Upper lobe of right lung (tissue), 1 donor: ENCODE measurements at regions not wholly inside any gene's neighbourhood (a gene's known extent, or its start where the extent isn't known, plus 50 kb on each side); places are given as distances from the start of the nearest gene placed in this dataset.

Experiments used
- ATAC-seq: fragments of 200-7000 bp; cut with Tn5 transposase; one replicate; pipeline ENCODE4 v1.9.1; 2020; ENCODE audit warnings: mild to moderate bottlenecking, moderate library complexity
- DNase-seq: peaks from one replicate; pipeline ENCODE4 v3.0.0-alpha.2; 2020
- H3K27ac ChIP-seq: fragments of 200-600 bp; one replicate; pipeline ENCODE4 v1.8.0; 2022
- H3K27me3 ChIP-seq: fragments of 200-600 bp; one replicate; pipeline ENCODE4 v1.8.0; 2022; ENCODE audit warnings: mild to moderate bottlenecking
- H3K36me3 ChIP-seq: fragments of 200-600 bp; one replicate; pipeline ENCODE4 v1.8.0; 2022
- H3K4me1 ChIP-seq: fragments of 200-600 bp; one replicate; pipeline ENCODE4 v1.8.0; 2022
- H3K4me3 ChIP-seq: fragments of 200-600 bp; one replicate; pipeline ENCODE4 v1.8.0; 2022; ENCODE audit warnings: mild to moderate bottlenecking
- H3K9me3 ChIP-seq: fragments of 200-600 bp; one replicate; pipeline ENCODE4 v1.8.0; 2022
- intact Hi-C: fragments of 100-400 bp; cut with DNase I; formaldehyde crosslinking; loops from one replicate; pipeline ENCODE4 v1.11.0; 2022
- TF ChIP-seq, protein P1 (sequence below): fragments of 200-600 bp; IDR thresholded peaks from one replicate; pipeline ENCODE4 v1.8.0; 2022; ENCODE audit warnings: antibody characterized with exemption
- donor health status: DM: no; HTN: yes; CAD: no; lungs with severe emphysema.

DNA sequence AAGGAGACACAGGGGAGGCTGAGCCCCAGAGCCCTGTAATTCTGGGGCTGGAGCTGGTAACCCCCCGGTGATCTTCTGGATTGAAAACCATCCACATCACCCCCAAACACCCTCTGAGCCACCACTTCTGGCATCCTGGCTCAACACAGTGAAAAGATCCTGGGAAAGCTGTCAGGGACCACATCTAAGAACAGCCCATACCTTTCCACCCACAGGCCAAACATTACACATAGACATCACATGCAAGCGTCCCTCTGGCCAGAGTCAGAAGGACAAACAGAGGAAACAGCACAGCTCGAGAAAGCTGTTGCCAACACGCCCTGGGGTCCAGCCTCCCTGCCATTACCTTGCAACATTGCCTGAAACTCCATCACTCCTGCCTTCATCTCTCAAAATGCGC, 469.5 kb downstream of the SOX6 start:
- peaks cover 5% of the 10 kb centered on the region for H3K4me1 ChIP-seq
- intact Hi-C loops, result no loop called here
- TF ChIP-seq, protein P1, sequence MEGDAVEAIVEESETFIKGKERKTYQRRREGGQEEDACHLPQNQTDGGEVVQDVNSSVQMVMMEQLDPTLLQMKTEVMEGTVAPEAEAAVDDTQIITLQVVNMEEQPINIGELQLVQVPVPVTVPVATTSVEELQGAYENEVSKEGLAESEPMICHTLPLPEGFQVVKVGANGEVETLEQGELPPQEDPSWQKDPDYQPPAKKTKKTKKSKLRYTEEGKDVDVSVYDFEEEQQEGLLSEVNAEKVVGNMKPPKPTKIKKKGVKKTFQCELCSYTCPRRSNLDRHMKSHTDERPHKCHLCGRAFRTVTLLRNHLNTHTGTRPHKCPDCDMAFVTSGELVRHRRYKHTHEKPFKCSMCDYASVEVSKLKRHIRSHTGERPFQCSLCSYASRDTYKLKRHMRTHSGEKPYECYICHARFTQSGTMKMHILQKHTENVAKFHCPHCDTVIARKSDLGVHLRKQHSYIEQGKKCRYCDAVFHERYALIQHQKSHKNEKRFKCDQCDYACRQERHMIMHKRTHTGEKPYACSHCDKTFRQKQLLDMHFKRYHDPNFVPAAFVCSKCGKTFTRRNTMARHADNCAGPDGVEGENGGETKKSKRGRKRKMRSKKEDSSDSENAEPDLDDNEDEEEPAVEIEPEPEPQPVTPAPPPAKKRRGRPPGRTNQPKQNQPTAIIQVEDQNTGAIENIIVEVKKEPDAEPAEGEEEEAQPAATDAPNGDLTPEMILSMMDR, result no peak

DNA sequence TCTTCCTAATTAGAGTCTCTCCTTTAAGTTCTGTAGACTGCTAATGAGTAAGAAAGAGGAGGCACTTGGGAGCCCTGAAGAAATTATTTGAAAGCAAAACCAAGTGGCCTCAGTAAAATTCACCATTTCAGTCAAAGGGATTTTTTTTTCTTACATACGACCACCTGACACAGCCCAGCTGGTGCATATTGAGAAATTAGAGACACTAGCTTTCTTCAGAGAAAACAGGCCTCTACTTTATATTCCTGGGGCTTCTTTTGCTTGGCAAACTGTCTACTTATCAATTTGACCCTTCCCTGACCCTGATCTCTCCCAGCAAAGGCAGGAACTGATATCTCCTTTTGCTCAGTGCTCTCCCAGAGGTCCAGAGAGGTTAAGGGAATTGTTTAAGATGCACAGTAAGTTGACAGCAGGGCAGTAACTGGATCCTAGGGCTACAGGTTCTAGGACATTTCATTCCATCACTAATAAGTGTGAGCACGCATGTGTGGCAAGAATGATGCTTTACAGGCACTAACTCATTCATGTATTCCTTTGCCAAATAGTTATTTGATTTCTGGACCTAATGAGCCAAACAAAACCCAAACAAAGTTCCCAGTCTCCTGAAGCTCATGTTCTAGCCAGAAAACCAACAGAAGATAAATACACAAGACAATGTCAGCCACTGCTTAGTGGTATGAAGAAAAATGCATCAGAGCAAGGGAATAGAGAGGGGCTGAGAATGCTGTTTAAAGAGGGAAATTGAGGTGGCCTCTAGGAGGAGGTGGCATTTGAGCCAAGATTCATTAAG, 467.6 kb downstream of the SOX6 start:
- DNase-seq, result no peak
- TF ChIP-seq, protein P1, result no peak

More for the DNA sequence above, 469.5 kb downstream of the SOX6 start:
- DNase-seq (no peak), ATAC-seq (no peak)
- no peak overlapping the region for H3K4me3 ChIP-seq
- H3K27ac ChIP-seq, result no peak overlapping the region
- H3K27me3 ChIP-seq, result no peaks in the 10 kb centered on the region
- H3K36me3 ChIP-seq, result no peaks in the 10 kb centered on the region
- no peaks in the 10 kb centered on the region for H3K9me3 ChIP-seq

DNA sequence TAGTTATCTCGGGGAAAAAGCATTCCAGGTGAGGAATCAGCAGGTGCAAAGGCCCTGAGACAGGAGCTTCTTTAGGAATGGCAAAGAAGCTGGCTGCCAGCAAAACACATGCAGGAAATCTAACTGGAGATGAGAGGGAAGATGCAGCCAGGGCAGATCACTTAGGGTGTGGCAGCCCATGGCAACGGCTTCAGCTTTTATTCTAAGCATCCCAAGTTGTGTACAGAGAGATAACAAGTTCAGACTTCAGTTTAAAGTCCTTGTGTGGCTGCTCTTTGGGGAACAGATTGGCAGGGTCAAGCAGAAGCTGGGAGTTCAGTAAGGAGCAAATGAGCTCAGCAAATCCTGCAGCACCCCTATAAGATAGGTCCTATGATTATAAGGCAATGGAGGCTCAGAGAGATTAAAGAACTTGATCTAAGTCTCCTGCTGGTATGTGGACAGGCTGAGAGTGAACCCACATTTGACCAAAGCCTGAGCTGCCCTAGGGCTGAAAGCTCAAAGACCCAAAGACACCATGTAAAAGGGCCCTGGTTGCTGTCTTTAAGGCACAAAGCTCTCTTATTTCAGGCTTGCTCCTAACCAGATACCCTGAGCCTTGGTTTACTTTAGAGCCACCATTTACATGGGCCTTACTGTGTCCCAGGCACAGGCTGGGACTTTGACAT, 466.8 kb downstream of the SOX6 start:
- TF ChIP-seq, protein P1, result no peak
- DNase-seq (no peak), ATAC-seq (no peak)
- Histone ChIP-seq H3K4me3 (no peak overlapping the region), H3K4me1 (peaks cover 13% of the 10 kb centered on the region), H3K27me3 (no peaks in the 10 kb centered on the region), H3K36me3 (no peaks in the 10 kb centered on the region), H3K9me3 (no peaks in the 10 kb centered on the region), H3K27ac (no peak overlapping the region)
- intact Hi-C loops, result no loop called here

More for the DNA sequence above, 467.6 kb downstream of the SOX6 start:
- Histone ChIP-seq H3K27ac (no peak overlapping the region), H3K4me1 (peaks cover 13% of the 10 kb centered on the region), H3K9me3 (no peaks in the 10 kb centered on the region), H3K36me3 (no peaks in the 10 kb centered on the region), H3K4me3 (no peak overlapping the region), H3K27me3 (no peaks in the 10 kb centered on the region)
- no peak for ATAC-seq
- intact Hi-C loops, result no loop called here

DNA sequence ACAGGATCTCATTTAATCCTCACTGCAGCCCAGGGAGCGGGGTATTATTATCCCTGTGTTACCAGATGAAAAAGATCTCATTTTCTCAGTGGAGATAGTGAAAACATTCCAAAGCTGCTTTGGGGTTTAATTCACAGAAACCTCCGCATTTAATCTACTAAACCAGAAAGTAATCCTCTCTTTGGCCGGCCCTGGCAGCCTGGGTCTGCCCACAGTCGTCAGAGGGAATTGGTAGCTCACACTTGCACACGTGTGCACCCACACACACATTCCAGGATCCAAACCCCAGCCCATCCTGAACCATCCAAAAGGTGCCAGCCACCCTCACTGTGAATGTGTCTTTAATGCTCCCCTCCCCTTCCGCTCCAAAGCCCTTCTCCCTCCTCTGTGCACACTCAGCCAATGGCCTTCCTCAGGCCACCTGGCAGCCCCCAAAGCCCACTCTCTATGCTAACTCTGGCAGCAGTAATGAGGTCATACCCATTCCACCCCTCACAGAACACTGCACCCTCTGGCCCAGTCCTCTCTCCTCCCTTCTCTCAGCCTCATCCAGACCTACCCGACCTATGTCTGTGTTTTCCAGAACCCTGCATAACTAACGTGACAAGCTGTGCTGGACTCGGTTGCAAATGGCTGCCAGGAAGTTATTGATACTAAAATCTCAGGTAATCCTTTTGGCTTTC, 466.2 kb downstream of the SOX6 start:
- no peak for DNase-seq
- no peak for ATAC-seq
- Histone ChIP-seq H3K4me3 (no peak overlapping the region), H3K36me3 (no peaks in the 10 kb centered on the region), H3K9me3 (no peaks in the 10 kb centered on the region), H3K27ac (no peak overlapping the region), H3K4me1 (peaks cover 13% of the 10 kb centered on the region), H3K27me3 (no peaks in the 10 kb centered on the region)
- TF ChIP-seq, protein P1, result no peak
- intact Hi-C loops, result no loop called here

DNA sequence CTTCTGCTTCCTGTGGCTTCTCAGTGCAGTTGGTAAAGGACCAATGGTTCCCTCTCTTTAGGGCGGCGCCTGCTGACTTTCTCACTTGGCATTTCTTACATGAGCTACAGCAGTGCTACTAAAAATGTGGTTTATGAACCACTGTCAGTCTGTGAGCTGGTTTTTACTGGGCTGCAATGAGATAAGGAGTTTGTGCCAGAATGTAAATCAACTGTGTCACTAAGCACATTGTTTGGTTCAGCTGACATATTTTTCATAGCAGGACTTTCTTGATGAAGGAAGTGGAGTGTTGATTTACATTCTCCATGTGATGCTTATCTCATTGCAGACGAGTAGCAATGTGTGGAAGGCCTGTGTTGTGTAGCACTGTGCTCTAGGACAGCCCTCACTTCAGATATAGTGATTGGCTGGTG, 463.3 kb downstream of the SOX6 start:
- no peaks in the 10 kb centered on the region for H3K9me3 ChIP-seq
- H3K27me3 ChIP-seq, result no peaks in the 10 kb centered on the region
- no peak overlapping the region for H3K27ac ChIP-seq
- intact Hi-C loops, result no loop called here
- peak; percentile 78 for ATAC-seq
- H3K4me1 ChIP-seq, result peaks cover 13% of the 10 kb centered on the region
- no peak for DNase-seq
- TF ChIP-seq, protein P1, result no peak
- H3K4me3 ChIP-seq, result no peak overlapping the region
- no peaks in the 10 kb centered on the region for H3K36me3 ChIP-seq
